ENCODE measurements at regions not wholly inside any gene's neighbourhood (a gene's known extent, or its start where the extent isn't known, plus 50 kb on each side); places are given as distances from the start of the nearest gene placed in this dataset.

GRCh38 chr7:138286846-138287245 lies 173.2 kb upstream of the TRIM24 start:
- Histone ChIP-seq H3K79me2 (ENCODE audit: control insufficient read depth, insufficient read depth, low read length) (no peaks in the 10 kb centered on the region), H4K20me1 (ENCODE audit: control insufficient read depth, insufficient read depth) (no peaks in the 10 kb centered on the region), H3K9ac (ENCODE audit: control insufficient read depth, insufficient read depth, low read length) (no peak overlapping the region), H3K4me2 (ENCODE audit: control insufficient read depth, insufficient read depth) (no peak overlapping the region), H3K27me3 (replicated peaks in 1 of 2; ENCODE audit: control insufficient read depth in 2 of 2, insufficient read depth in 2 of 2, low read length in 1 of 2) (no peaks in the 10 kb centered on the region), H3K36me3 (ENCODE audit: control insufficient read depth in 2 of 2, insufficient read depth in 2 of 2, low read length in 1 of 2) (no peaks in the 10 kb centered on the region), H3K27ac (ENCODE audit: control insufficient read depth, insufficient read depth) (no peak overlapping the region), H2AFZ (ENCODE audit: control insufficient read depth, low read depth, low read length) (no peak overlapping the region), H3K4me1 (ENCODE audit: control insufficient read depth, insufficient read depth, low read length) (no peaks in the 10 kb centered on the region), H3K9me3 (replicated peaks; ENCODE audit: control insufficient read depth, insufficient read depth, low read length) (no peaks in the 10 kb centered on the region), H3K4me3 (no peak overlapping the region)
- POLR2A ChIA-PET: no interaction called here
- in situ Hi-C loops (cut with MboI) (no loop called here), intact Hi-C loops (cut with micrococcal nuclease; ENCODE audit: unreplicated experiment) (no loop called here)
- no peak for DNase-seq (ENCODE audit: low read depth, low spot score)
- FAIRE-seq: no peak
- TF ChIP-seq CBFB (IDR thresholded peaks at IDR 0.05; ENCODE audit: low read depth): no peak
- TF ChIP-seq NR2C2 (IDR thresholded peaks at IDR 0.05; ENCODE audit: borderline replicate concordance, control insufficient read depth, insufficient read length, low read depth): no peak
- no peak for TF ChIP-seq CEBPB (IDR thresholded peaks at IDR 0.05; ENCODE audit: borderline replicate concordance in 1 of 2, low read depth in 2 of 2, low read length in 2 of 2)
- no peak for TF ChIP-seq SREBF2 (IDR thresholded peaks at IDR 0.05; ENCODE audit: low read length)
- TF ChIP-seq IRF3 (IDR thresholded peaks at IDR 0.05): no peak
- no peak for TF ChIP-seq HDGF (IDR thresholded peaks at IDR 0.05)
- TF ChIP-seq USF1 (IDR thresholded peaks at IDR 0.05; ENCODE audit: borderline replicate concordance, extremely low read length, insufficient read depth, low read depth, low read length): no peak
- no peak for TF ChIP-seq PRDM15 (CRISPR knock-in tag; IDR thresholded peaks at IDR 0.05)
- no peak for TF ChIP-seq RFX5 (IDR thresholded peaks at IDR 0.05; ENCODE audit: low read depth, low read length)
- no peak for TF ChIP-seq NR2F1 (conservative IDR thresholded peaks at IDR 0.05)
- no peak for TF ChIP-seq SMAD5 (IDR thresholded peaks at IDR 0.05; ENCODE audit: low read depth)
- no peak for TF ChIP-seq SIX5 (IDR thresholded peaks at IDR 0.05; ENCODE audit: low read depth, low read length, severe bottlenecking)
- no TSS peak for BruUV-seq (replicated peaks)
- no peak for ATAC-seq
- CTCF ChIA-PET: no interaction called here
- SMC1A ChIA-PET (ENCODE audit: uncharacterized antibody, unreplicated experiment): interaction anchor here (0.9 to 1.1 kb wide), 3 partner anchors 10 to 24 kb away, joined by 3 to 4 read pairs (median 4); no protein-coding TSS in a partner anchor
- RAD21 ChIA-PET (ENCODE audit: unreplicated experiment): no interaction called here
- 5% methylated on average over 3 of the region's 3 CpGs for whole genome bisulfite sequencing (ENCODE audit: insufficient coverage, insufficient replicate concordance, low lambda C conversion rate, missing lambda C conversion rate)
